Lower leg skin (tissue), 4 donors: ENCODE measurements at regions not wholly inside any gene's neighbourhood (a gene's known extent, or its start where the extent isn't known, plus 50 kb on each side); places are given as distances from the start of the nearest gene placed in this dataset.
A peak's percentile ranks its signal among the peaks of the same experiment; 100 is the strongest.
"Not testable (repeated sequence)": the region's sequence is repeated elsewhere in the genome, so short reads cannot be mapped to it uniquely, and the experiment has no call there.

Experiments
- DNase-seq, 2 donors: peaks; one replicate each; pipeline ENCODE4 v3.0.0-alpha.2; 2019; ENCODE audit warnings: low spot score in 2 of 2
- H3K4me3 ChIP-seq: fragments of 200-600 bp; sonication (generic); 2 replicates; pipeline ENCODE4 v1.5.1; 2017; ENCODE audit warnings: mild to moderate bottlenecking, low read depth; ENCODE audit not compliant: poor library complexity, severe bottlenecking
- CTCF ChIP-seq, 3 donors: fragments of 450-650 bp; IDR thresholded peaks; one replicate each; pipeline ENCODE4 v1.5.1; 2016; ENCODE audit warnings: antibody characterized with exemption in 3 of 3, mild to moderate bottlenecking in 3 of 3, moderate library complexity in 2 of 3
- POLR2A ChIP-seq, 2 donors: fragments of 450-650 bp; IDR thresholded peaks; one replicate each; pipeline ENCODE4 v1.6.1; 2016 to 2017; ENCODE audit warnings: antibody characterized with exemption in 2 of 2, mild to moderate bottlenecking in 1 of 2, moderate library complexity in 1 of 2
- WGBS, 2 donors: methylation state at CpG; one replicate each; pipeline ENCODE4 v1.1.5; 2018; 5-methylcytosine and 5-hydroxymethylcytosine counted together
- intact Hi-C: fragments of 100-400 bp; cut with DNase I; formaldehyde crosslinking; loops from one replicate; pipeline ENCODE4 v1.15.0; 2023; ENCODE audit warnings: low total_unique reads

GRCh38 chr13:37179645-37180044 lies 74.2 kb upstream of the CSNK1A1L start:
- no peak overlapping the region for H3K4me3 ChIP-seq
- no peak for TF ChIP-seq CTCF (IDR thresholded peaks at IDR 0.05)
- TF ChIP-seq POLR2A (IDR thresholded peaks at IDR 0.05), result no peak
- intact Hi-C loops, result no loop called here
- WGBS, 2 donors, result 80 to 92% methylated on average over 4 of the region's 4 CpGs
- no peak for DNase-seq

- TF ChIP-seq POLR2A (IDR thresholded peaks at IDR 0.05) (no peak), CTCF (IDR thresholded peaks at IDR 0.05) (no peak)
- WGBS, 2 donors, result 56% methylated on average over 3 of the region's 3 CpGs
- H3K4me3 ChIP-seq, result no peak overlapping the region
- intact Hi-C loops, result no loop called here
- no peak for DNase-seq
Observed at GRCh38 chr13:37177125-37177524, 71.7 kb upstream of the CSNK1A1L start.

- intact Hi-C loops, result no loop called here
- no peak overlapping the region for H3K4me3 ChIP-seq
- 19 to 21% methylated on average over 2 of the region's 2 CpGs for WGBS, 2 donors
- no peak for TF ChIP-seq POLR2A (IDR thresholded peaks at IDR 0.05)
- TF ChIP-seq CTCF (IDR thresholded peaks at IDR 0.05), result no peak
- peak in 1 of 2 donors; percentile 21 for DNase-seq
Observed at GRCh38 chr13:37175996-37176395, 70.5 kb upstream of the CSNK1A1L start.

GRCh38 chr13:37173214-37173613 lies 67.8 kb upstream of the CSNK1A1L start:
- TF ChIP-seq POLR2A (IDR thresholded peaks at IDR 0.05) (no peak), CTCF (IDR thresholded peaks at IDR 0.05) (no peak)
- 49 to 57% methylated on average over 3 of the region's 3 CpGs for WGBS, 2 donors
- no peak overlapping the region for H3K4me3 ChIP-seq
- intact Hi-C loops, result no loop called here
- no peak for DNase-seq

GRCh38 chr13:37172226-37172625 lies 66.8 kb upstream of the CSNK1A1L start:
- intact Hi-C loops, DNase-seq, H3K4me3 ChIP-seq: not testable (repeated sequence)
- WGBS, 2 donors, result 66 to 73% methylated on average over 11 of the region's 11 CpGs

GRCh38 chr13:37168926-37169325 lies 63.5 kb upstream of the CSNK1A1L start:
- no peak overlapping the region for H3K4me3 ChIP-seq
- no peak for DNase-seq
- TF ChIP-seq POLR2A (IDR thresholded peaks at IDR 0.05) (no peak), CTCF (IDR thresholded peaks at IDR 0.05) (no peak)
- intact Hi-C loops, result no loop called here
